ENCODE measurements at regions not wholly inside any gene's neighbourhood (a gene's known extent, or its start where the extent isn't known, plus 50 kb on each side); places are given as distances from the start of the nearest gene placed in this dataset.

- TF ChIP-seq, protein P1, sequence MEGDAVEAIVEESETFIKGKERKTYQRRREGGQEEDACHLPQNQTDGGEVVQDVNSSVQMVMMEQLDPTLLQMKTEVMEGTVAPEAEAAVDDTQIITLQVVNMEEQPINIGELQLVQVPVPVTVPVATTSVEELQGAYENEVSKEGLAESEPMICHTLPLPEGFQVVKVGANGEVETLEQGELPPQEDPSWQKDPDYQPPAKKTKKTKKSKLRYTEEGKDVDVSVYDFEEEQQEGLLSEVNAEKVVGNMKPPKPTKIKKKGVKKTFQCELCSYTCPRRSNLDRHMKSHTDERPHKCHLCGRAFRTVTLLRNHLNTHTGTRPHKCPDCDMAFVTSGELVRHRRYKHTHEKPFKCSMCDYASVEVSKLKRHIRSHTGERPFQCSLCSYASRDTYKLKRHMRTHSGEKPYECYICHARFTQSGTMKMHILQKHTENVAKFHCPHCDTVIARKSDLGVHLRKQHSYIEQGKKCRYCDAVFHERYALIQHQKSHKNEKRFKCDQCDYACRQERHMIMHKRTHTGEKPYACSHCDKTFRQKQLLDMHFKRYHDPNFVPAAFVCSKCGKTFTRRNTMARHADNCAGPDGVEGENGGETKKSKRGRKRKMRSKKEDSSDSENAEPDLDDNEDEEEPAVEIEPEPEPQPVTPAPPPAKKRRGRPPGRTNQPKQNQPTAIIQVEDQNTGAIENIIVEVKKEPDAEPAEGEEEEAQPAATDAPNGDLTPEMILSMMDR (IDR thresholded peaks at IDR 0.05; ENCODE audit: borderline replicate concordance, extremely low read depth, low read length, poor library complexity, severe bottlenecking): no peak
- TF ChIP-seq EZH2 (IDR thresholded peaks at IDR 0.05; ENCODE audit: borderline replicate concordance, low read depth, low read length, severe bottlenecking): no peak
Measured at GRCh38 chr4:55021214-55021613, 104.2 kb downstream of the KDR start.
